Esophagus muscularis mucosa (tissue), 3 donors: ENCODE measurements at regions not wholly inside any gene's neighbourhood (a gene's known extent, or its start where the extent isn't known, plus 50 kb on each side); places are given as distances from the start of the nearest gene placed in this dataset.

Experiments
- POLR2A ChIP-seq: fragments of 450-650 bp; IDR thresholded peaks from one replicate; pipeline ENCODE4 v1.6.1; 2017; ENCODE audit warnings: antibody characterized with exemption, moderate library complexity, mild to moderate bottlenecking, low read depth
- POLR2AphosphoS5 ChIP-seq, 2 donors: sonication (generic); formaldehyde crosslinking; IDR thresholded peaks; one replicate each; pipeline ENCODE4 v1.6.1; 2017; ENCODE audit warnings: antibody characterized with exemption in 2 of 2
- TF ChIP-seq, protein P1 (sequence below), 3 experiments: fragments of 200-600 bp in 2 of 3; fragments of 450-650 bp in 1 of 3; sonication (generic) in 2 of 3; IDR thresholded peaks; one replicate each; pipeline ENCODE4 v1.5.1; 2017 to 2019; ENCODE audit warnings: antibody characterized with exemption in 3 of 3, mild to moderate bottlenecking in 2 of 3, moderate library complexity in 1 of 3

- TF ChIP-seq, protein P1, sequence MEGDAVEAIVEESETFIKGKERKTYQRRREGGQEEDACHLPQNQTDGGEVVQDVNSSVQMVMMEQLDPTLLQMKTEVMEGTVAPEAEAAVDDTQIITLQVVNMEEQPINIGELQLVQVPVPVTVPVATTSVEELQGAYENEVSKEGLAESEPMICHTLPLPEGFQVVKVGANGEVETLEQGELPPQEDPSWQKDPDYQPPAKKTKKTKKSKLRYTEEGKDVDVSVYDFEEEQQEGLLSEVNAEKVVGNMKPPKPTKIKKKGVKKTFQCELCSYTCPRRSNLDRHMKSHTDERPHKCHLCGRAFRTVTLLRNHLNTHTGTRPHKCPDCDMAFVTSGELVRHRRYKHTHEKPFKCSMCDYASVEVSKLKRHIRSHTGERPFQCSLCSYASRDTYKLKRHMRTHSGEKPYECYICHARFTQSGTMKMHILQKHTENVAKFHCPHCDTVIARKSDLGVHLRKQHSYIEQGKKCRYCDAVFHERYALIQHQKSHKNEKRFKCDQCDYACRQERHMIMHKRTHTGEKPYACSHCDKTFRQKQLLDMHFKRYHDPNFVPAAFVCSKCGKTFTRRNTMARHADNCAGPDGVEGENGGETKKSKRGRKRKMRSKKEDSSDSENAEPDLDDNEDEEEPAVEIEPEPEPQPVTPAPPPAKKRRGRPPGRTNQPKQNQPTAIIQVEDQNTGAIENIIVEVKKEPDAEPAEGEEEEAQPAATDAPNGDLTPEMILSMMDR (IDR thresholded peaks at IDR 0.05), result no peak
- TF ChIP-seq POLR2A (no peak), POLR2AphosphoS5 (IDR thresholded peaks at IDR 0.05) (no peak)
These were observed 90.6 kb downstream of the TTLL2 start for GRCh38 chr6:167415441-167415961.
